GM12873 (cell line): ENCODE measurements at regions not wholly inside any gene's neighbourhood (a gene's known extent, or its start where the extent isn't known, plus 50 kb on each side); places are given as distances from the start of the nearest gene placed in this dataset.

Experiments used
- CTCF ChIP-seq: IDR thresholded peaks from 2 replicates; pipeline ENCODE4 v1.5.1; 2012; ENCODE audit warnings: low read depth, mild to moderate bottlenecking, moderate library complexity, low read length, control low read depth; ENCODE audit not compliant: insufficient read depth; ENCODE audit errors: missing control alignments

GRCh38 chr21:24197923-24198322 lies 1409.4 kb downstream of the MRPL39 start:
- no peak for TF ChIP-seq CTCF

GRCh38 chr21:24197132-24197643 lies 1410.1 kb downstream of the MRPL39 start:
- TF ChIP-seq CTCF, result no peak

- no peak for TF ChIP-seq CTCF
Observed at GRCh38 chr21:24188506-24188905, 1418.8 kb downstream of the MRPL39 start.

GRCh38 chr21:24183077-24183476 lies 1424.2 kb downstream of the MRPL39 start:
- TF ChIP-seq CTCF, result no peak

- no peak for TF ChIP-seq CTCF
Observed at GRCh38 chr21:24179110-24179509, 1428.2 kb downstream of the MRPL39 start.

- no peak for TF ChIP-seq CTCF
Observed at GRCh38 chr21:24175106-24175505, 1432.2 kb downstream of the MRPL39 start.

GRCh38 chr21:24171736-24172135 lies 1435.5 kb downstream of the MRPL39 start:
- TF ChIP-seq CTCF, result no peak
